Stomach smooth muscle (tissue), 2 donors: ENCODE measurements at regions not wholly inside any gene's neighbourhood (a gene's known extent, or its start where the extent isn't known, plus 50 kb on each side); places are given as distances from the start of the nearest gene placed in this dataset.

Source experiments
- H3K27ac ChIP-seq: one replicate; pipeline ENCODE4 v1.7.0; 2013; ENCODE audit warnings: mild to moderate bottlenecking, low read length, inconsistent platforms
- H3K27me3 ChIP-seq, 2 donors: one replicate each; pipeline ENCODE4 v1.7.0; 2013; ENCODE audit warnings: low read length in 2 of 2; ENCODE audit not compliant: insufficient read depth in 2 of 2, control insufficient read depth in 1 of 2
- H3K36me3 ChIP-seq, 2 donors: one replicate each; pipeline ENCODE4 v1.7.0; 2013; ENCODE audit warnings: low read length in 2 of 2; ENCODE audit not compliant: control insufficient read depth in 2 of 2, insufficient read depth in 2 of 2
- H3K4me1 ChIP-seq: one replicate; pipeline ENCODE4 v1.7.0; 2013; ENCODE audit warnings: low read length; ENCODE audit not compliant: control insufficient read depth, insufficient read depth
- H3K4me3 ChIP-seq, 2 donors: one replicate each; pipeline ENCODE4 v1.7.0; 2013; ENCODE audit warnings: low read length in 2 of 2
- H3K9ac ChIP-seq, 2 donors: one replicate each; pipeline ENCODE4 v1.7.0; 2013; ENCODE audit warnings: low read length in 2 of 2, mild to moderate bottlenecking in 1 of 2
- H3K9me3 ChIP-seq, 2 donors: one replicate each; pipeline ENCODE4 v1.7.0; 2013; ENCODE audit warnings: low read length in 2 of 2; ENCODE audit not compliant: control insufficient read depth in 2 of 2
- donor health status: healthy.
- donor health status: Pancreatic carcinoma.

- no peak overlapping the region for H3K9ac ChIP-seq
- no peak overlapping the region for H3K27ac ChIP-seq
- H3K9me3 ChIP-seq: no peaks in the 10 kb centered on the region
- no peaks in the 10 kb centered on the region for H3K27me3 ChIP-seq
- no peaks in the 10 kb centered on the region for H3K36me3 ChIP-seq
- no peak overlapping the region for H3K4me3 ChIP-seq
- H3K4me1 ChIP-seq: no peaks in the 10 kb centered on the region
Observed at GRCh38 chr7:84370114-84370513, 175.5 kb upstream of the SEMA3A start.

DNA sequence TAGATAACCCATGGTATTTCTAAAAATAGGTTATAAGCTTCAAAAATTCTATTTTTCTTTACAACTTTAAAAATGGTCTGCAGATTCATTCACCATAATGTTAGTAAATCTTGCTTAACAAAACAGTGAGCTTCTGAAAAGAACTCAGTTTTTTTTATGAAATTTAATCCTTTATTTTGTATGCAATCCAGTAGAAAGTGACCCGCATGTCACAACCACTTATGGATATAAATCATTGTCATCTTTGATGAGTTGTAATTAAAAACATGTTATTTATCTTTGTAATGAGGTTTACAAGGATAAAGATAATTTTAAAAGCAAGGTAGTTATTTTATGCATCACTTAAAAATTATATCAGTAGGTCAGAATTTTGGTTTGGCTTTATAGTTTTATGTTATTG is 173.5 kb upstream of the SEMA3A start:
- Histone ChIP-seq H3K9ac (no peak overlapping the region), H3K27me3 (no peaks in the 10 kb centered on the region), H3K36me3 (no peaks in the 10 kb centered on the region), H3K4me3 (no peak overlapping the region), H3K4me1 (no peaks in the 10 kb centered on the region), H3K27ac (no peak overlapping the region), H3K9me3 (no peaks in the 10 kb centered on the region)

DNA sequence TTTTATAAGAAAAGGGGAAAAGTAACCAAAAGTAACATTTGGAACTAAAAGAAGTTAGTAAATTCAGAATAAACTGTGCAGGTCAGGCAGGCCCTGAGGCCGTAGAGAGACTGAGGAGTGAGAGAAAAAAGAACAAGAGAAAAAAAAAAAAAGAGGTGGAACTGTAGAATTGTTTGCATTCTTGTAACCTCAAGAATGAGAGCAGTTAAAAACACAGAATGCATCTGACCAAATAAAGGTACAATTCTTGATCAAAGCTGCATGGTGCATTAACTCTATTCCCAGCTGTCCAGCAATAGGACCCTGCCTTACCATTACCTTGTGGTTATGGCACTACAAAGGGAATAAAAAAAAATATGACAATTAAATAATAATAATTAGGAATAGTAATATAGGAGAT is 170.1 kb upstream of the SEMA3A start:
- no peaks in the 10 kb centered on the region for H3K27me3 ChIP-seq
- H3K36me3 ChIP-seq: no peaks in the 10 kb centered on the region
- H3K9me3 ChIP-seq: no peaks in the 10 kb centered on the region
- no peak overlapping the region for H3K27ac ChIP-seq
- H3K4me3 ChIP-seq: no peak overlapping the region
- H3K9ac ChIP-seq: no peak overlapping the region
- H3K4me1 ChIP-seq: no peaks in the 10 kb centered on the region

GRCh38 chr7:84363741-84364140 is 169.2 kb upstream of the SEMA3A start:
- Histone ChIP-seq H3K27ac (no peak overlapping the region), H3K36me3 (no peaks in the 10 kb centered on the region), H3K4me1 (no peaks in the 10 kb centered on the region), H3K4me3 (no peak overlapping the region), H3K9me3 (no peaks in the 10 kb centered on the region), H3K9ac (no peak overlapping the region), H3K27me3 (no peaks in the 10 kb centered on the region)

GRCh38 chr7:84362828-84363227 is 168.2 kb upstream of the SEMA3A start:
- no peaks in the 10 kb centered on the region for H3K27me3 ChIP-seq
- H3K27ac ChIP-seq: no peak overlapping the region
- no peak overlapping the region for H3K4me3 ChIP-seq
- H3K9ac ChIP-seq: no peak overlapping the region
- no peaks in the 10 kb centered on the region for H3K9me3 ChIP-seq
- no peaks in the 10 kb centered on the region for H3K36me3 ChIP-seq
- no peaks in the 10 kb centered on the region for H3K4me1 ChIP-seq

DNA sequence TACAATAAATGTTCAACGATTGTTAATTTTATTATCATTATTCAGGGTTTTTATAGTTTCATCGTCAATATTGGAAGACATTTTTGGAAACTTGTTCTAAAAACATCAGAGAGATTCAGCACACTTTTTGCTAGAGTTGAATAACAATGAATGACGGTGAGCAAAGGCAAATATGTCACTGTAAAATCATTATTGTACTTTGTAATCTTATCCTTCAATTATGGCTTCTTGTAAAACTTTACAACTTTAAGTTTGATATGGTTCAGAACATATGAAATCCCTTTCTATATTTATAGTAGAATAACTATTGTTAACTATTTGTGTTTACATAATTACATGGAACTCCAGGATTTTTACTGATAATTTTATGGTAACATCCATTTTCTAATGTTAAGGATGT is 167.8 kb upstream of the SEMA3A start:
- Histone ChIP-seq H3K9me3 (no peaks in the 10 kb centered on the region), H3K36me3 (no peaks in the 10 kb centered on the region), H3K27ac (no peak overlapping the region)

DNA sequence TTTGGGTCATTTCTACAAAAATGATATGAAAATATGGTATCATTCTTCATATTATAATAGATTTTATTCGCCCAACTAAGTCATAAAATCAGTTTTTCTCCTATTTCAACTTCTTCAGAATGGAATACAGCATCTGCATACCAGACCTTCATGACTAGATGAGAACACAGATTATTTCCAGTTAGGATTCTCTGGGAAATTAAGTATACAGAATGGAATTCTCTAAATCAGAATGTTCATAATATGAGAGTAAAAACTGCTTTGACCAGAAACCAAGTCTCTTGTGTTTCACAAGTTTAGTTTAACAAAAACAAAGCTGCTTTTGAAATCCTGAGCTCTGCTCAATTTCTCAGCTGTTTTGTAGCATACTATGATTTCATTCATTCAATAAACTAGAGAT is 160.3 kb upstream of the SEMA3A start:
- no peaks in the 10 kb centered on the region for H3K27me3 ChIP-seq
- H3K4me1 ChIP-seq: no peaks in the 10 kb centered on the region
- H3K36me3 ChIP-seq: no peaks in the 10 kb centered on the region
- no peak overlapping the region for H3K4me3 ChIP-seq
- no peak overlapping the region for H3K9ac ChIP-seq
- no peaks in the 10 kb centered on the region for H3K9me3 ChIP-seq
- H3K27ac ChIP-seq: no peak overlapping the region

More for the DNA sequence above, 167.8 kb upstream of the SEMA3A start:
- no peaks in the 10 kb centered on the region for H3K27me3 ChIP-seq
- no peak overlapping the region for H3K4me3 ChIP-seq
- no peak overlapping the region for H3K9ac ChIP-seq
- no peaks in the 10 kb centered on the region for H3K4me1 ChIP-seq

GRCh38 chr7:84354030-84354429 is 159.4 kb upstream of the SEMA3A start:
- Histone ChIP-seq H3K9ac (no peak overlapping the region), H3K4me1 (no peaks in the 10 kb centered on the region), H3K4me3 (no peak overlapping the region), H3K27me3 (no peaks in the 10 kb centered on the region), H3K9me3 (no peaks in the 10 kb centered on the region), H3K36me3 (no peaks in the 10 kb centered on the region), H3K27ac (no peak overlapping the region)

GRCh38 chr7:84339306-84339705 is 144.7 kb upstream of the SEMA3A start:
- H3K9me3 ChIP-seq: no peaks in the 10 kb centered on the region
- no peaks in the 10 kb centered on the region for H3K27me3 ChIP-seq
- H3K27ac ChIP-seq: no peak overlapping the region
- no peak overlapping the region for H3K4me3 ChIP-seq
- no peaks in the 10 kb centered on the region for H3K4me1 ChIP-seq
- no peak overlapping the region for H3K9ac ChIP-seq
- no peaks in the 10 kb centered on the region for H3K36me3 ChIP-seq

DNA sequence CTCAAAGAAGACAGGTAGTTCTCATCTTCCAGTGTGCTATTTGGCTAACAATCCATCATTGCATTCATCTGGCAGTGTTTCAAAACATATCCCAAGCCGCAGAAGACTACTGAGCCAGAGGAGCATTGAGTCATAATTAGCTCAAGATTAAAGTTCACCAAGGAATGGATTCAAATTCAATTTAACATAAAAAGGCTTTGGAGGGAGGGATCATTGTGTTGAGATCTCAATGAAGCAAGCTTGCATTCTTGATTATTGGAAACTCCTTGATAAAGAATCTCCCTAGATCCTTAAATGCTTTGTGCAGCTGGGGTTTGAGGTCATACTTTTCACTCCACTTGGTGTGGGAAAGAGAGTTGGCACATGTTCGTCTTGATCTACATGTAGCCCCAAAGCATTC is 142.8 kb upstream of the SEMA3A start:
- Histone ChIP-seq H3K9ac (no peak overlapping the region), H3K4me1 (no peaks in the 10 kb centered on the region), H3K27ac (no peak overlapping the region), H3K4me3 (no peak overlapping the region), H3K36me3 (no peaks in the 10 kb centered on the region), H3K27me3 (no peaks in the 10 kb centered on the region), H3K9me3 (no peaks in the 10 kb centered on the region)

DNA sequence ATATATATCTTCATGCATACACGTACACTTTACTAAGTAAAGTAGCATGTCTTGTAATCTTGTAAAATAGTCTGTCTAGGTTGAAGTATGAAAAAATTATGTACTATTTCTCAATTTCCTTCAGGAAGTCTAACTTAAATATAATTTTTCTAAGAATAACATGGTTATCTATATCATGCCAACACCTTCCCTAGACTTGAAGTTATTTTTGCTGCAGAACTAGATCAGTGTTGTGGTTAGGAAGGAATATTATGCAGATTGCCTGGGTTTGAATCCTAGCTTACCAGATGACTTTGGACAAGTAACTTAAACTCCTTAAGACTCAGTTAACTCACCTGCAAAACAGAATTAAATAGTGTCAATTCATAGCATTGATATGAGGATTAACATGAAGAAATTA is 142.2 kb upstream of the SEMA3A start:
- H3K9me3 ChIP-seq: no peaks in the 10 kb centered on the region

GRCh38 chr7:84336303-84336702 is 141.7 kb upstream of the SEMA3A start:
- Histone ChIP-seq H3K9me3 (no peaks in the 10 kb centered on the region), H3K4me3 (no peak overlapping the region), H3K27me3 (no peaks in the 10 kb centered on the region), H3K27ac (no peak overlapping the region), H3K36me3 (no peaks in the 10 kb centered on the region), H3K4me1 (no peaks in the 10 kb centered on the region), H3K9ac (no peak overlapping the region)

More for the DNA sequence above, 142.2 kb upstream of the SEMA3A start:
- Histone ChIP-seq H3K4me3 (no peak overlapping the region), H3K36me3 (no peaks in the 10 kb centered on the region), H3K27ac (no peak overlapping the region), H3K27me3 (no peaks in the 10 kb centered on the region), H3K4me1 (no peaks in the 10 kb centered on the region), H3K9ac (no peak overlapping the region)
